Transverse colon (tissue), 4 donors: ENCODE measurements at regions not wholly inside any gene's neighbourhood (a gene's known extent, or its start where the extent isn't known, plus 50 kb on each side); places are given as distances from the start of the nearest gene placed in this dataset.

Experiments used
- DNase-seq: peaks from one replicate; pipeline ENCODE4 v3.0.0-alpha.2; 2019
- H3K27ac ChIP-seq, 4 donors: fragments of 200-600 bp; sonication (generic); 2 replicates each; pipeline ENCODE4 v1.5.1; 2016 to 2018; ENCODE audit warnings: inconsistent platforms in 4 of 4
- H3K27me3 ChIP-seq: fragments of 200-600 bp; sonication (generic); 2 replicates; pipeline ENCODE4 v1.5.1; 2017; ENCODE audit warnings: inconsistent platforms
- H3K36me3 ChIP-seq, 4 donors: fragments of 200-600 bp; sonication (generic); 2 replicates each; pipeline ENCODE4 v1.5.1; 2017 to 2019; ENCODE audit warnings: inconsistent platforms in 4 of 4
- H3K4me1 ChIP-seq, 4 donors: fragments of 200-600 bp; sonication (generic); 2 replicates each; pipeline ENCODE4 v1.5.1; 2017 to 2020; ENCODE audit warnings: inconsistent platforms in 4 of 4
- H3K4me3 ChIP-seq, 4 donors: fragments of 200-600 bp; sonication (generic); 1 replicate in 1 of 4; 2 replicates in 3 of 4; pipeline versions ENCODE4 v1.5.1 to v1.6.1; 2017 to 2019; ENCODE audit warnings: inconsistent platforms in 4 of 4
- H3K9me3 ChIP-seq, 2 donors: fragments of 200-600 bp; sonication (generic); 2 replicates each; pipeline ENCODE4 v1.5.1; 2017 to 2019; ENCODE audit warnings: inconsistent platforms in 2 of 2
- CTCF ChIP-seq, 5 experiments: fragments of 200-600 bp in 3 of 5; fragments of 450-650 bp in 2 of 5; sonication (generic) in 3 of 5; IDR thresholded peaks; 1 replicate in 2 of 5; 2 replicates in 3 of 5; pipeline ENCODE4 v1.5.1; 2016 to 2017; ENCODE audit warnings: antibody characterized with exemption in 5 of 5, inconsistent platforms in 3 of 5, mild to moderate bottlenecking in 2 of 5, moderate library complexity in 1 of 5
- EP300 ChIP-seq: sonication (generic); formaldehyde crosslinking; IDR thresholded peaks from one replicate; pipeline ENCODE4 v1.6.1; 2017; ENCODE audit warnings: antibody characterized with exemption, low read depth
- POLR2A ChIP-seq: fragments of 450-650 bp; IDR thresholded peaks from one replicate; pipeline ENCODE4 v1.6.1; 2016; ENCODE audit warnings: antibody characterized with exemption, mild to moderate bottlenecking, moderate library complexity
- POLR2AphosphoS5 ChIP-seq, 3 donors: sonication (generic); formaldehyde crosslinking; IDR thresholded peaks; one replicate each; pipeline ENCODE4 v1.6.1; 2016; ENCODE audit warnings: antibody characterized with exemption in 3 of 3
- WGBS, 2 donors: methylation state at CpG; one replicate each; pipeline ENCODE4 v1.1.5; 2018; ENCODE audit warnings: low coverage in 1 of 2; 5-methylcytosine and 5-hydroxymethylcytosine counted together
- in situ Hi-C, 4 donors: fragments of 200-750 bp; cut with MboI; loops; one replicate each; pipeline versions ENCODE4 v1.15.0 to v1.15.1; 2017; ENCODE audit warnings: low sequenced_read_pairs in 3 of 4, low pct_ligation_motif_present in 1 of 4, low pct_unique_long_range_greater_than_20kb in 1 of 4
- intact Hi-C: fragments of 100-400 bp; cut with DNase I; formaldehyde crosslinking; loops from one replicate; pipeline ENCODE4 v1.15.1; 2023; ENCODE audit warnings: low total_unique reads

- no peak for DNase-seq
- Histone ChIP-seq H3K4me1 (no peaks in the 10 kb centered on the region), H3K27me3 (no peaks in the 10 kb centered on the region), H3K36me3 (no peaks in the 10 kb centered on the region), H3K9me3 (no peaks in the 10 kb centered on the region), H3K4me3 (no peak overlapping the region), H3K27ac (no peak overlapping the region)
- TF ChIP-seq CTCF (IDR thresholded peaks at IDR 0.05) (no peak), POLR2A (no peak), EP300 (no peak), POLR2AphosphoS5 (IDR thresholded peaks at IDR 0.05) (no peak)
- in situ Hi-C loops (no loop called here), intact Hi-C loops (no loop called here)
- WGBS, 2 donors, result 18 to 38% methylated on average over 3 of the region's 3 CpGs
Observed at GRCh38 chr6:113082745-113083144, 735.6 kb downstream of the RFPL4B start.

- no peak overlapping the region for H3K27ac ChIP-seq
- no peaks in the 10 kb centered on the region for H3K4me1 ChIP-seq
- no peak for DNase-seq
- H3K36me3 ChIP-seq, result no peaks in the 10 kb centered on the region
- WGBS, 2 donors, result 87 to 88% methylated on average over 3 of the region's 3 CpGs
- intact Hi-C loops, result no loop called here
- in situ Hi-C loops, result no loop called here
- H3K9me3 ChIP-seq, result no peaks in the 10 kb centered on the region
- no peak overlapping the region for H3K4me3 ChIP-seq
- TF ChIP-seq CTCF (IDR thresholded peaks at IDR 0.05) (no peak), EP300 (no peak), POLR2AphosphoS5 (IDR thresholded peaks at IDR 0.05) (no peak), POLR2A (no peak)
- H3K27me3 ChIP-seq, result no peaks in the 10 kb centered on the region
Observed at GRCh38 chr6:113083947-113084346, 736.8 kb downstream of the RFPL4B start.

GRCh38 chr6:113089056-113089455 lies 741.9 kb downstream of the RFPL4B start:
- TF ChIP-seq POLR2AphosphoS5 (IDR thresholded peaks at IDR 0.05), result no peak
- TF ChIP-seq EP300, result no peak
- no peak for TF ChIP-seq POLR2A
- TF ChIP-seq CTCF (IDR thresholded peaks at IDR 0.05), result no peak
- H3K9me3 ChIP-seq, result no peaks in the 10 kb centered on the region
- intact Hi-C loops, result no loop called here
- no peak overlapping the region for H3K4me3 ChIP-seq
- no peak overlapping the region for H3K27ac ChIP-seq
- H3K36me3 ChIP-seq, result no peaks in the 10 kb centered on the region
- no peaks in the 10 kb centered on the region for H3K27me3 ChIP-seq
- no peak for DNase-seq
- H3K4me1 ChIP-seq, result no peaks in the 10 kb centered on the region
- 79 to 84% methylated on average over 7 to 8 of the region's 8 CpGs for WGBS, 2 donors
- in situ Hi-C loops, result no loop called here

GRCh38 chr6:113092795-113093194 lies 745.7 kb downstream of the RFPL4B start:
- H3K27ac ChIP-seq, result no peak overlapping the region
- 88 to 100% methylated on average over 3 of the region's 3 CpGs for WGBS, 2 donors
- in situ Hi-C loops (no loop called here), intact Hi-C loops (no loop called here)
- no peak for DNase-seq
- no peak overlapping the region for H3K4me3 ChIP-seq
- no peaks in the 10 kb centered on the region for H3K4me1 ChIP-seq
- no peaks in the 10 kb centered on the region for H3K9me3 ChIP-seq
- no peak for TF ChIP-seq POLR2AphosphoS5 (IDR thresholded peaks at IDR 0.05)
- no peak for TF ChIP-seq POLR2A
- no peak for TF ChIP-seq EP300
- no peak for TF ChIP-seq CTCF (IDR thresholded peaks at IDR 0.05)
- H3K27me3 ChIP-seq, result no peaks in the 10 kb centered on the region
- H3K36me3 ChIP-seq, result no peaks in the 10 kb centered on the region
